ENCODE measurements at regions not wholly inside any gene's neighbourhood (a gene's known extent, or its start where the extent isn't known, plus 50 kb on each side); places are given as distances from the start of the nearest gene placed in this dataset.

GRCh38 chr11:126123686-126124085 is 61.0 kb upstream of the CDON start:
- no TSS peak for BruUV-seq (replicated peaks)

GRCh38 chr11:126122863-126123262 is 60.2 kb upstream of the CDON start:
- H3K4me3 Mint-ChIP-seq (ENCODE audit: low read depth, unreplicated experiment): no peak overlapping the region
- no peaks in the 10 kb centered on the region for H3K36me3 Mint-ChIP-seq (ENCODE audit: insufficient read depth, unreplicated experiment)
- H3K4me1 Mint-ChIP-seq (ENCODE audit: low read depth, unreplicated experiment): no peaks in the 10 kb centered on the region
- DNase-seq: no peak
- no peak overlapping the region for H3K27ac Mint-ChIP-seq (ENCODE audit: unreplicated experiment)
- intact Hi-C loops (cut with micrococcal nuclease; ENCODE audit: unreplicated experiment): no loop called here
- CTCF ChIA-PET: interaction anchor here (0.5 kb wide), 1 partner anchor 220 kb away, joined by 3 read pairs; the partner anchor contains the start of gene PUS3
- H3K9me3 Mint-ChIP-seq (ENCODE audit: low read depth, unreplicated experiment): no peaks in the 10 kb centered on the region
- TF ChIP-seq CTCF (IDR thresholded peaks at IDR 0.05; ENCODE audit: unreplicated experiment): no peak
- peaks cover 15% of the 10 kb centered on the region for H3K27me3 Mint-ChIP-seq (ENCODE audit: unreplicated experiment)
- no TSS peak for BruUV-seq (replicated peaks)

More at GRCh38 chr11:126123686-126124085, 61.0 kb upstream of the CDON start:
- no peak overlapping the region for H3K4me3 Mint-ChIP-seq (ENCODE audit: low read depth, unreplicated experiment)
- no peaks in the 10 kb centered on the region for H3K4me1 Mint-ChIP-seq (ENCODE audit: low read depth, unreplicated experiment)
- peaks cover 15% of the 10 kb centered on the region for H3K27me3 Mint-ChIP-seq (ENCODE audit: unreplicated experiment)
- TF ChIP-seq CTCF (IDR thresholded peaks at IDR 0.05; ENCODE audit: unreplicated experiment): no peak
- DNase-seq: no peak
- no peak overlapping the region for H3K27ac Mint-ChIP-seq (ENCODE audit: unreplicated experiment)
- H3K36me3 Mint-ChIP-seq (ENCODE audit: insufficient read depth, unreplicated experiment): no peaks in the 10 kb centered on the region
- CTCF ChIA-PET: interaction anchor here (1.3 to 1.5 kb wide), 2 partner anchors 8 to 14 kb away, joined by 3 to 4 read pairs; no protein-coding TSS in a partner anchor
- H3K9me3 Mint-ChIP-seq (ENCODE audit: low read depth, unreplicated experiment): no peaks in the 10 kb centered on the region
- intact Hi-C loops (cut with micrococcal nuclease; ENCODE audit: unreplicated experiment): no loop called here

GRCh38 chr11:126121296-126121695 is 58.6 kb upstream of the CDON start:
- no peak for TF ChIP-seq CTCF (IDR thresholded peaks at IDR 0.05; ENCODE audit: unreplicated experiment)
- H3K9me3 Mint-ChIP-seq (ENCODE audit: low read depth, unreplicated experiment): no peaks in the 10 kb centered on the region
- H3K4me1 Mint-ChIP-seq (ENCODE audit: low read depth, unreplicated experiment): peaks cover 1% of the 10 kb centered on the region
- BruUV-seq (replicated peaks): no TSS peak
- no peak overlapping the region for H3K27ac Mint-ChIP-seq (ENCODE audit: unreplicated experiment)
- intact Hi-C loops (cut with micrococcal nuclease; ENCODE audit: unreplicated experiment): no loop called here
- no peak overlapping the region for H3K4me3 Mint-ChIP-seq (ENCODE audit: low read depth, unreplicated experiment)
- no peak for DNase-seq
- no peaks in the 10 kb centered on the region for H3K36me3 Mint-ChIP-seq (ENCODE audit: insufficient read depth, unreplicated experiment)
- CTCF ChIA-PET: no interaction called here
- H3K27me3 Mint-ChIP-seq (ENCODE audit: unreplicated experiment): peaks cover 15% of the 10 kb centered on the region

- TF ChIP-seq CTCF (IDR thresholded peaks at IDR 0.05; ENCODE audit: unreplicated experiment): no peak
- H3K4me3 Mint-ChIP-seq (ENCODE audit: low read depth, unreplicated experiment): no peak overlapping the region
- no peak for DNase-seq
- BruUV-seq (replicated peaks): no TSS peak
- peaks cover 14% of the 10 kb centered on the region for H3K4me1 Mint-ChIP-seq (ENCODE audit: low read depth, unreplicated experiment)
- no peaks in the 10 kb centered on the region for H3K9me3 Mint-ChIP-seq (ENCODE audit: low read depth, unreplicated experiment)
- no peak overlapping the region for H3K27ac Mint-ChIP-seq (ENCODE audit: unreplicated experiment)
- H3K36me3 Mint-ChIP-seq (ENCODE audit: insufficient read depth, unreplicated experiment): no peaks in the 10 kb centered on the region
- CTCF ChIA-PET: no interaction called here
- peaks cover 15% of the 10 kb centered on the region for H3K27me3 Mint-ChIP-seq (ENCODE audit: unreplicated experiment)
- intact Hi-C loops (cut with micrococcal nuclease; ENCODE audit: unreplicated experiment): loop anchor here (5.0 kb wide), 1 partner anchor 177 kb away; no protein-coding TSS in a partner anchor
Observed at GRCh38 chr11:126118806-126119205, 56.1 kb upstream of the CDON start.

Measured in Calu3 (cell line).